ENCODE measurements at regions not wholly inside any gene's neighbourhood (a gene's known extent, or its start where the extent isn't known, plus 50 kb on each side); places are given as distances from the start of the nearest gene placed in this dataset.

GRCh38 chr12:67077617-67078016 lies 191.5 kb upstream of the CAND1 start:
- no peak overlapping the region for H3K4me3 ChIP-seq
- intact Hi-C loops (cut with DNase I), result no loop called here
- no peaks in the 10 kb centered on the region for H3K9me3 ChIP-seq
- no peaks in the 10 kb centered on the region for H3K36me3 ChIP-seq
- H3K27ac ChIP-seq, result no peak overlapping the region
- no peaks in the 10 kb centered on the region for H3K4me1 ChIP-seq
- DNase-seq, result no peak
- 76 to 85% methylated on average over 1 of the region's 1 CpG for WGBS, 2 donors
- no peaks in the 10 kb centered on the region for H3K27me3 ChIP-seq
- TF ChIP-seq EP300 (IDR thresholded peaks at IDR 0.05) (no peak), POLR2AphosphoS5 (IDR thresholded peaks at IDR 0.05) (no peak), CTCF (IDR thresholded peaks at IDR 0.05) (no peak), POLR2A (IDR thresholded peaks at IDR 0.05) (no peak)

- 71 to 81% methylated on average over 4 of the region's 4 CpGs for WGBS, 2 donors
- Histone ChIP-seq H3K27me3 (no peaks in the 10 kb centered on the region), H3K4me3 (no peak overlapping the region), H3K27ac (no peak overlapping the region), H3K4me1 (no peaks in the 10 kb centered on the region), H3K9me3 (no peaks in the 10 kb centered on the region), H3K36me3 (no peaks in the 10 kb centered on the region)
- intact Hi-C loops (cut with DNase I), result no loop called here
- no peak for TF ChIP-seq POLR2A (IDR thresholded peaks at IDR 0.05)
- TF ChIP-seq CTCF (IDR thresholded peaks at IDR 0.05), result no peak
- TF ChIP-seq POLR2AphosphoS5 (IDR thresholded peaks at IDR 0.05), result no peak
- no peak for TF ChIP-seq EP300 (IDR thresholded peaks at IDR 0.05)
- no peak for DNase-seq
Measured at GRCh38 chr12:67078957-67079356, 190.2 kb upstream of the CAND1 start.

GRCh38 chr12:67080637-67081036 lies 188.5 kb upstream of the CAND1 start:
- intact Hi-C loops (cut with DNase I), result no loop called here
- H3K27ac ChIP-seq, result no peak overlapping the region
- no peaks in the 10 kb centered on the region for H3K36me3 ChIP-seq
- no peaks in the 10 kb centered on the region for H3K27me3 ChIP-seq
- no peaks in the 10 kb centered on the region for H3K9me3 ChIP-seq
- 43 to 52% methylated on average over 1 of the region's 1 CpG for WGBS, 2 donors
- H3K4me3 ChIP-seq, result no peak overlapping the region
- no peak for TF ChIP-seq POLR2A (IDR thresholded peaks at IDR 0.05)
- TF ChIP-seq EP300 (IDR thresholded peaks at IDR 0.05), result no peak
- no peak for TF ChIP-seq POLR2AphosphoS5 (IDR thresholded peaks at IDR 0.05)
- no peak for DNase-seq
- H3K4me1 ChIP-seq, result no peaks in the 10 kb centered on the region

- intact Hi-C loops (cut with DNase I), result no loop called here
- Histone ChIP-seq H3K4me1 (no peaks in the 10 kb centered on the region), H3K27me3 (no peaks in the 10 kb centered on the region), H3K9me3 (no peaks in the 10 kb centered on the region), H3K36me3 (no peaks in the 10 kb centered on the region), H3K4me3 (no peak overlapping the region), H3K27ac (no peak overlapping the region)
- TF ChIP-seq CTCF (IDR thresholded peaks at IDR 0.05) (no peak), POLR2A (IDR thresholded peaks at IDR 0.05) (no peak), POLR2AphosphoS5 (IDR thresholded peaks at IDR 0.05) (no peak), EP300 (IDR thresholded peaks at IDR 0.05) (no peak)
- no peak for DNase-seq
- 46 to 80% methylated on average over 1 of the region's 1 CpG for WGBS, 2 donors
Measured at GRCh38 chr12:67082221-67082620, 186.9 kb upstream of the CAND1 start.

GRCh38 chr12:67085699-67086098 lies 183.5 kb upstream of the CAND1 start:
- no peak for DNase-seq
- intact Hi-C loops (cut with DNase I), result no loop called here
- 40 to 69% methylated on average over 2 of the region's 2 CpGs for WGBS, 2 donors
- Histone ChIP-seq H3K27ac (no peak overlapping the region), H3K27me3 (no peaks in the 10 kb centered on the region), H3K36me3 (no peaks in the 10 kb centered on the region), H3K4me3 (no peak overlapping the region), H3K9me3 (no peaks in the 10 kb centered on the region), H3K4me1 (no peaks in the 10 kb centered on the region)
- TF ChIP-seq CTCF (IDR thresholded peaks at IDR 0.05) (no peak), POLR2A (IDR thresholded peaks at IDR 0.05) (no peak), EP300 (IDR thresholded peaks at IDR 0.05) (no peak), POLR2AphosphoS5 (IDR thresholded peaks at IDR 0.05) (no peak)
